Stimulated activated CD4-positive, alpha-beta T cell treated with anti-CD3 and anti-CD28 coated beads, Interleukin-1b, Interleukin-23, amount 100 ng/mL, for 24 hours (primary cell): ENCODE measurements at regions not wholly inside any gene's neighbourhood (a gene's known extent, or its start where the extent isn't known, plus 50 kb on each side); places are given as distances from the start of the nearest gene placed in this dataset.
"Not testable (repeated sequence)": the region's sequence is repeated elsewhere in the genome, so short reads cannot be mapped to it uniquely, and the experiment has no call there.

Experiments
- DNase-seq, 4 experiments: peaks; one replicate each; pipeline ENCODE4 v3.0.0-alpha.2; 2020; ENCODE audit warnings: low read depth in 4 of 4, low spot score in 1 of 4

GRCh38 chr4:149047368-149047767 is 605.2 kb upstream of the NR3C2 start:
- no peak for DNase-seq

- no peak for DNase-seq
These were observed 603.5 kb upstream of the NR3C2 start for GRCh38 chr4:149045731-149046130.

- not testable (repeated sequence) for DNase-seq
These were observed 597.6 kb upstream of the NR3C2 start for GRCh38 chr4:149039786-149040185.

GRCh38 chr4:149031399-149031798 is 589.2 kb upstream of the NR3C2 start:
- DNase-seq = no peak

- no peak for DNase-seq
These were observed 586.9 kb upstream of the NR3C2 start for GRCh38 chr4:149029056-149029651.

- no peak for DNase-seq
These were observed 584.5 kb upstream of the NR3C2 start for GRCh38 chr4:149026696-149027095.

GRCh38 chr4:149017002-149017734 is 575.0 kb upstream of the NR3C2 start:
- no peak for DNase-seq

- DNase-seq = no peak
These were observed 567.0 kb upstream of the NR3C2 start for GRCh38 chr4:149009223-149009622.

- no peak for DNase-seq
These were observed 566.3 kb upstream of the NR3C2 start for GRCh38 chr4:149008415-149009025.

GRCh38 chr4:149005191-149005590 is 563.0 kb upstream of the NR3C2 start:
- DNase-seq = no peak

GRCh38 chr4:148999924-149000323 is 557.7 kb upstream of the NR3C2 start:
- DNase-seq = no peak

GRCh38 chr4:148998719-148999118 is 556.5 kb upstream of the NR3C2 start:
- DNase-seq = no peak

- no peak for DNase-seq
These were observed 544.7 kb upstream of the NR3C2 start for GRCh38 chr4:148986951-148987350.

- DNase-seq = no peak
These were observed 542.7 kb upstream of the NR3C2 start for GRCh38 chr4:148984951-148985350.

- no peak for DNase-seq
These were observed 540.0 kb upstream of the NR3C2 start for GRCh38 chr4:148982200-148982599.

GRCh38 chr4:148980782-148981480 is 538.7 kb upstream of the NR3C2 start:
- no peak for DNase-seq

GRCh38 chr4:148978301-148978700 is 536.1 kb upstream of the NR3C2 start:
- DNase-seq = no peak

GRCh38 chr4:148975464-148975863 is 533.2 kb upstream of the NR3C2 start:
- DNase-seq = no peak

- DNase-seq = no peak
These were observed 522.9 kb upstream of the NR3C2 start for GRCh38 chr4:148965080-148965479.

GRCh38 chr4:148964456-148964855 is 522.2 kb upstream of the NR3C2 start:
- DNase-seq = no peak

- DNase-seq = no peak
These were observed 520.5 kb upstream of the NR3C2 start for GRCh38 chr4:148962539-148963290.
